Mucosa of rectum (tissue), 2 donors: ENCODE measurements at regions not wholly inside any gene's neighbourhood (a gene's known extent, or its start where the extent isn't known, plus 50 kb on each side); places are given as distances from the start of the nearest gene placed in this dataset.

Experiments used
- H3K27ac ChIP-seq, 2 donors: one replicate each; pipeline ENCODE4 v1.7.0; 2013; ENCODE audit warnings: inconsistent platforms in 2 of 2, low read depth in 2 of 2, low read length in 2 of 2
- H3K27me3 ChIP-seq, 2 donors: one replicate each; pipeline ENCODE4 v1.7.0; 2013; ENCODE audit warnings: low read length in 2 of 2; ENCODE audit not compliant: control insufficient read depth in 2 of 2, insufficient read depth in 2 of 2
- H3K36me3 ChIP-seq, 2 donors: one replicate each; pipeline ENCODE4 v1.7.0; 2013; ENCODE audit warnings: low read length in 2 of 2; ENCODE audit not compliant: control insufficient read depth in 2 of 2, insufficient read depth in 2 of 2
- H3K4me1 ChIP-seq, 2 donors: one replicate each; pipeline ENCODE4 v1.7.0; 2013; ENCODE audit warnings: low read length in 2 of 2, mild to moderate bottlenecking in 1 of 2; ENCODE audit not compliant: control insufficient read depth in 2 of 2, insufficient read depth in 2 of 2
- H3K4me3 ChIP-seq, 2 donors: one replicate each; pipeline ENCODE4 v1.7.0; 2013; ENCODE audit warnings: low read length in 2 of 2
- H3K9ac ChIP-seq, 2 donors: one replicate each; pipeline ENCODE4 v1.7.0; 2013; ENCODE audit warnings: low read length in 2 of 2, low read depth in 1 of 2, mild to moderate bottlenecking in 1 of 2
- H3K9me3 ChIP-seq, 2 donors: one replicate each; pipeline ENCODE4 v1.7.0; 2013; ENCODE audit warnings: low read length in 2 of 2; ENCODE audit not compliant: control insufficient read depth in 2 of 2
- donor health status: healthy.
- donor health status: Normal muscosa, but diverticular disease.

DNA sequence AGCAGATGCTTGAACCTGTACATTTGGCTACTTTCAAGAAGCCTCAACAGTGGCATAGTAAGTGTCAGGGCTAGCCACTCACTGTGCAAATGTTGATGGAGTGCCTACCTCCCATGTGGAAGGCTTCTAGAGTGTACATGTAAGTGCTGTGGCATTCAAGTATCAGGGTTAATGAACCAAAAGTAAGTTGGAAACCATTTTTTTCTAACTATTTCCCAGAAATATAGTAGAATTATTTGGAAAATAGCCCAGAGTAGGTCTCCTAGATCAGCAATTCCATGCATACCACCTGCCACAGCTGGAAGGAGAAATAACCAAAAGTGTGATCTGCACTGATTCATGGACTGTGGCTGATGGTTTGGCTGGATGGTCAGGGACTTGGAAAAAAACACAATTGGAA, 53.3 kb downstream of the FOXD1 start:
- Histone ChIP-seq H3K9me3 (no peaks in the 10 kb centered on the region), H3K4me1 (peaks cover 12% of the 10 kb centered on the region in 2 donors), H3K36me3 (no peaks in the 10 kb centered on the region), H3K4me3 (no peak overlapping the region), H3K9ac (no peak overlapping the region), H3K27ac (no peak overlapping the region), H3K27me3 (no peaks in the 10 kb centered on the region)

DNA sequence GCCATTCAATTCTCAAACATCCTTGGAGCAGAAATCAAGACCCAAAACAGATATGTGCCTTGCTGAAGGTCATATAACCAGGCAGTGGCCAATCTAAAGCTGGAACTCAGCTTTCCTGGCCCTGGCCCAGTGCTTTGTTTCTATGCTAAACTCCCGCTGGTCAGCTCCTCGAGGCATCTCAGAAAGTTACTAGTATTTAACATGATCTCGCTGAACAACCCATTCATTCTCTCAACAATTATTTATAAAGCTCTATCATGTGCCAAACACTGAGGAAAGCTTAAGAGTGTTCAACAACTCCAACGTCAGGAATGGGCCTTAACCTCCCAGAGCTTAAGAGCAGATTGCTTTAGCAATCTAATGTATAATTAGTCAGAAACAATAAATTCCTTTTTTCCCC, 54.0 kb downstream of the FOXD1 start:
- H3K27ac ChIP-seq: no peak overlapping the region
- H3K36me3 ChIP-seq: no peaks in the 10 kb centered on the region
- H3K27me3 ChIP-seq: no peaks in the 10 kb centered on the region
- H3K4me1 ChIP-seq: peaks cover 12% of the 10 kb centered on the region in 2 donors
- H3K9me3 ChIP-seq: no peaks in the 10 kb centered on the region
- H3K4me3 ChIP-seq: no peak overlapping the region
- no peak overlapping the region for H3K9ac ChIP-seq

DNA sequence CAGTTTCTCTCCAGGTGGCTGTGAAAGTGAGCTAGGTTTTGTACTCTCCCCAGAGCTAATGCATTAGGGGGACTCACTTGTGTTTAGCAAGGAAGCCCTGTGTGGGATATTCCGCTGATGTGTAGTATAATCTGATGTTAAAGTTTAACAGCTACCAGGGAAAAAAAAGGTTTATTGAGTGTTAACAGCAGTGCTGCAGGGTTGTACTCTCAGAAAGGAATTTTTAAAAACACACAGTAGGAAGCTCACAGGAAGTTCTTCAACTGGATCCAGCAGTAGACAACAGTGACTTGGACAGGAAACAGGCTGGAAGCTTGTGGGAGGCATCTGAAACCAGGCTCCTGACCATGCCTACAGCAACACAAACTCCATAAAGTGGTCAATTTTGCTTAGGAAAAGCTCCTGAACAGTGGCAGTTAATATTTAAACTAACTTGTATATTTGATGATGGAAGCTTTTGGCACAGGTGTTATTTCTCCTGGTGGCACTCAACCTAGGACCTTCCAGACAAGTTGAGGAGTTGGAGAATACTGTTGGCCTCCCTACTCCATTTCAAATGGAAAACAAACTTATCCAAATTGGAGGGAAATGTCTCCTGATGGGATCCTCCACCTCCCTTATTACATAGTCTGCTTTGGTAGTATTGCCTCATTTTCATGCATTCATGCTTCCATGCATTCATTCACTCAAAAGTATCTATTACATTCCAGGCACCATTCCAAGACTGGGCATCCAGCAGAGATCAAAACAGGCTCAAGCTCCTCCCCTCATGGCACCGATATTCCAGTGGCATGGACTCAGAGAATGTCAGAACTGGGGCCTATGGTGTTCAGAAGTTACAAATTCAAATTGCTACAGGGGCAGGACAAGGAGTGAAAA, 54.7 kb downstream of the FOXD1 start:
- Histone ChIP-seq H3K27ac (no peak overlapping the region), H3K27me3 (no peaks in the 10 kb centered on the region), H3K4me1 (peaks cover 12% of the 10 kb centered on the region in 2 donors), H3K36me3 (no peaks in the 10 kb centered on the region), H3K9ac (no peak overlapping the region), H3K4me3 (no peak overlapping the region), H3K9me3 (no peaks in the 10 kb centered on the region)

DNA sequence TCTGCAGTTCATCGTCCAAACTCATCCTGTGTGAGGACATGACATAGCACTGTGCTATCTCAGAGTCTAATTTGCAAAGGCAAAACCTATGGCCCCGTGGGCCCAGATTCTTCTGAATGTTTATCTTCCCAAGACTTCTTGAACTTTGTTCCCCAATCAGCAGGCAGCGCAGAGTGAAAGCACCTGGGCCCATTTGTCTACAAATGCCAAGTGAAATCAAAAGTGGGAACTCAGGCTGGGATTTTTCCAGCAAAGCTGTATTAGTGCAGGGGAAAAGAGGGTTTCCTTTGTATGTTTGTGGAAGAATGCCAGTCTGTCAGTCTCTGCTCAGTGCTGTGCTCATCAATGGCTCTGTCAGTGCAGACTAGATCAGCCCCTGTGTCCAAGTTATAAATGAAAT, 55.8 kb downstream of the FOXD1 start:
- H3K9ac ChIP-seq: no peak overlapping the region
- H3K36me3 ChIP-seq: no peaks in the 10 kb centered on the region
- H3K4me3 ChIP-seq: peak overlapping the region in 1 of 2 donors; percentile 17
- peaks cover 12% of the 10 kb centered on the region in 2 donors for H3K4me1 ChIP-seq
- H3K27ac ChIP-seq: peak overlapping the region in 1 of 2 donors; percentile 7
- no peaks in the 10 kb centered on the region for H3K27me3 ChIP-seq
- H3K9me3 ChIP-seq: no peaks in the 10 kb centered on the region

DNA sequence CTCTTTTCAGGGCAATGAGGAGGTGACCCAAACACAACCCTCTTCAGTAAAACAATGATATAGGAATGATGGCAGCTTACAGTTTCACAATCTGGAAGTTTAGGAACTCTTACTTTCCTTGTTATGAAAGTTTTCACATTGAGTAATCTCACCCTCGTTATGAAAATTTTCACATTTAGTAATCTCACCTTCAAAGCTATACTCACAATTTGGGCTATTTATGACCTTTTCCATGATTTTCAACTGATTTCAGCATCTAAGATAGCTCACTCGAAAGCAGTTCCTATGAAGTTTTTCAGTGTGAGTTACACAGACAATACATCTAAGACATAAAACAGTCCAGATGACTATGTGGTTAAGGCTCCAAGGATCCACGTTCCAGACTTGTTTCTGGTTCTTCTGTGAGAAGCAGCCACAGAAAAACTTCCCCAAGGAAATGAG, 57.1 kb downstream of the FOXD1 start:
- H3K9me3 ChIP-seq: no peaks in the 10 kb centered on the region
- H3K4me1 ChIP-seq: peaks cover 12% of the 10 kb centered on the region in 2 donors
- H3K27me3 ChIP-seq: no peaks in the 10 kb centered on the region

DNA sequence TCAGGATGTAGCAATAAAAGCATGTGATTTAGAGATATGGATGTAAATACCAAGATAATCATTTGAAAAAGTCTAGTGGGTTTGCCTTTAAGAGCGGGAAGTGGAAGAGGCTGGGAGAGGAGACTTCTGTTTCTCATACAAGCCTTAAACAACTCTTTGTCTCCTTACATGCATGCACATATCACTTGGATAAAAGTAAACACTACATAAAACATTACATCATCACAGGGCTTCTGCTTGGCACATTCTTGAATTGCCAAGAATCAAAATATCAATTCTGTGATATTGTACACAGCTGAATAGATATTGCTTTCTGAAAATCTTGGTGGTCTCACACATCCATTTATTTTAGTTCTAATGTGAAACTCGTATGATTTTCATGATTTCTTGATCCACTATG, 57.6 kb downstream of the FOXD1 start:
- no peaks in the 10 kb centered on the region for H3K27me3 ChIP-seq
- peaks cover 12% of the 10 kb centered on the region in 2 donors for H3K4me1 ChIP-seq
- no peaks in the 10 kb centered on the region for H3K36me3 ChIP-seq
- peaks cover 0 to under 1% of the 10 kb centered on the region in 2 donors for H3K9me3 ChIP-seq
- no peak overlapping the region for H3K27ac ChIP-seq
- no peak overlapping the region for H3K9ac ChIP-seq
- H3K4me3 ChIP-seq: no peak overlapping the region

More for the DNA sequence above, 57.1 kb downstream of the FOXD1 start:
- Histone ChIP-seq H3K27ac (no peak overlapping the region), H3K9ac (no peak overlapping the region), H3K36me3 (no peaks in the 10 kb centered on the region), H3K4me3 (no peak overlapping the region)

DNA sequence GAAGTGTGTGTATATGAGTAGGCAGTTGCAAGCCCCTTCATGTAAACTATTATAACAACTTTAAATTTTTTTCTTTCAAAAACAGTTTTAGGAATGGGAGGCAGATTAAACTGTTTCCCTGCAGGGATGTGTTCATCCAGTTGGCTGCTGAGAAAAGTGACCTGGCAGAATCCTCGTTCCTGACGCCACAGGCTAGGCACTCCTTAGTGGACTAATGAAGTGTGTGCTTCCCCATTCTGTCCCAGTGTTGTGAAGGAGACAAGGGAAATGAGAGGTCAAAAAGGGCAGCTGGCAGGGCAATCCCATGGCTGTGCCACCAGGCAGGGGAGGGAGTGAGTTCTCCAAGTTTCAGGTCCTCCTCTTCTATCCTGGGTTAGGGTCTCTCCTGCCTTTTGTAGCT, 59.8 kb downstream of the FOXD1 start:
- Histone ChIP-seq H3K9me3 (peaks cover 2 to 9% of the 10 kb centered on the region in 2 donors), H3K4me1 (peaks cover 3 to 6% of the 10 kb centered on the region in 2 donors), H3K27me3 (no peaks in the 10 kb centered on the region), H3K36me3 (no peaks in the 10 kb centered on the region), H3K9ac (no peak overlapping the region), H3K27ac (no peak overlapping the region), H3K4me3 (no peak overlapping the region)

DNA sequence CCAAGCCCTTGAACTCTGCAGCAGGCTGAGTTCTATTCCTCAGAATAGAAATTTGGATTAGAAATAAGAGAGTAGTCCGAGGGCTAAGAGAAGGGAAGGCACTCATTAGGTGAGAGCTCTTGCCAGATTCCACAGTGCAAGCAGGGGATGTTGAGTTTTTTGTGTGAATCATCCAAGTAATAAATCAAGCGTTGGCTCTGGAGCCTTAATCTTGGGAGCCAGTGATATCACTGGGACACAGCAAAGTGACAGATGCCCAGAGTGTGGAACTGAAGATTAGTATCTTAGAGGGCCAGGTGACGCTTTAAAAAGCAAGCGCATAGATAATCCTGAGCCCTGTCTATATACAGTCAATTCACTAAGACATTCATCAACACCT, 60.3 kb downstream of the FOXD1 start:
- Histone ChIP-seq H3K9ac (no peak overlapping the region), H3K27ac (no peak overlapping the region), H3K36me3 (no peaks in the 10 kb centered on the region), H3K4me1 (peaks cover 0 to 2% of the 10 kb centered on the region in 2 donors), H3K27me3 (peaks cover 3% of the 10 kb centered on the region in 2 donors), H3K9me3 (peaks cover 2 to 9% of the 10 kb centered on the region in 2 donors), H3K4me3 (no peak overlapping the region)

DNA sequence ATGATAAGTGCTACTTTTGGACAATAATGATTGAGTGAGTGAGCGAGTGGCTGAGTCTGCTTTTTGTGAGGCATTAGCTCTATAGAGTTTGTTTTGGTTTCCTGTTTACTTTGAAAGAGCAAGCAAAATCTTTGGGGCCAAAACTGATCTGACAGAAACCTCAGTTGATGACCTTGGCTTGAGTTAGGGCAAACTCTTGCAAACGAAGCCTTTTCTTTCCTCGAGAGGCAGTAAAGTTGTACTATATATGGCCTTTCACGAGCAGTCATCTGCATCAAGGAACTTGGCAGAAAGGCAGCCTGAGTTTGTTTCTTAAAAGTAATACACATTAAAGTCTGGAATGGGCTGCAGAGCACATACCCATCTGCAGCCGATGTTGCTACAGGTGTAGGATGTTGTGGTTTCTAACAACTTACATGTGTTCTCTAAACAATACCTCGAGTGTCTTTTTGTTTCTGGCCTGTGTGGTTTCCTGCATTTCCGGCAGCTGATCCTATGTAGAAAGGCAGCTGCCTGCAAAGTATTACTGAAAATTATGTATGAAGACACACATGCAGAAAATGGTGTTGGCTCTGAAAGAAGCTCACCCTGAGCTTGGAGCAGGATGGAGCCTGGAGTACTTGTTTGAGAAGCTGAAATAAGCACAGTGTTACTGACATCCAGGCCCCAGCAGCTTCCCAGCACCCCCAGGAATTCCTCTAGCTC, 60.8 kb downstream of the FOXD1 start:
- Histone ChIP-seq H3K4me3 (no peak overlapping the region), H3K9me3 (peaks cover 2 to 9% of the 10 kb centered on the region in 2 donors), H3K27me3 (peaks cover 8% of the 10 kb centered on the region in 2 donors), H3K36me3 (no peaks in the 10 kb centered on the region), H3K9ac (no peak overlapping the region), H3K27ac (peak overlapping the region; percentile 9 to 57), H3K4me1 (no peaks in the 10 kb centered on the region)

DNA sequence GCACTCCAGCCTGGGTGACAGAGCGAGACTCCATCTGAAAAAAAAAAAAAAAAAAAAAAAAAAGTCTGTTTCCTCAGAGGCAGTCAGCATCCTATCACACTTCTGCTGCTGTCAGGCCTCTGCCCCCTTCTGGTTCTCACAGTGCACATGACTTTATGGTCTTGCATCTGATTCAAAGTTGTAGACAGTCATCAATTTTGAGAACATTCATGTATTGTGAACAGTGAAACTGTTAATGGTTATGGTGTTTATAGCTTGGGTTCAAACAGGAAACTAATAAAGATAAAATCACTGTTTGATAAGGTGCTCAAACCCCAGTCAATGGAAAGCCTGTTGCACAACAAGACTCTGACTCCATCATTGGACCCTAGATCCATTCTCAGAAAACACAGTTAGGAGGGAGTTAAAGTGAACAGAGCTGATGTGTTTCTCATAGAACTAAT, 61.4 kb downstream of the FOXD1 start:
- Histone ChIP-seq H3K27ac (peak overlapping the region; percentile 9 to 57), H3K9ac (no peak overlapping the region), H3K9me3 (peaks cover 2 to 9% of the 10 kb centered on the region in 2 donors), H3K27me3 (peaks cover 12 to 14% of the 10 kb centered on the region in 2 donors), H3K36me3 (no peaks in the 10 kb centered on the region), H3K4me3 (no peak overlapping the region), H3K4me1 (peaks cover 0 to 1% of the 10 kb centered on the region in 2 donors)
